OCI-LY1 (cell line): ENCODE measurements at regions not wholly inside any gene's neighbourhood (a gene's known extent, or its start where the extent isn't known, plus 50 kb on each side); places are given as distances from the start of the nearest gene placed in this dataset.

ENCODE experiments used
- H2AFZ ChIP-seq: fragments of 200-600 bp; sonication (generic), shearing (Covaris generic); 2 replicates; pipeline ENCODE4 v1.6.0; 2014; ENCODE audit warnings: antibody characterized with exemption, mild to moderate bottlenecking, low read length
- H3F3A ChIP-seq: fragments of 200-600 bp; sonication (generic), shearing (Covaris generic); 2 replicates; pipeline ENCODE4 v1.6.0; 2014; ENCODE audit warnings: mild to moderate bottlenecking, antibody characterized with exemption, low read length, moderate library complexity; ENCODE audit not compliant: insufficient read depth
- H3K27ac ChIP-seq: fragments of 200-600 bp; sonication (generic); 2 replicates; pipeline ENCODE4 v1.5.1; 2014; ENCODE audit warnings: low read length, mixed run types, mild to moderate bottlenecking, low read depth; ENCODE audit not compliant: poor library complexity, severe bottlenecking
- H3K27me3 ChIP-seq: fragments of 200-600 bp; sonication (generic); 2 replicates; pipeline ENCODE4 v1.6.0; 2014; ENCODE audit warnings: antibody characterized with exemption, mild to moderate bottlenecking, low read length, moderate library complexity; ENCODE audit not compliant: insufficient read depth
- H3K36me3 ChIP-seq: fragments of 200-600 bp; sonication (generic); 2 replicates; pipeline ENCODE4 v1.6.1; 2014; ENCODE audit warnings: mild to moderate bottlenecking, antibody characterized with exemption, low read length, moderate library complexity, mixed read lengths; ENCODE audit not compliant: insufficient read depth
- H3K4me1 ChIP-seq: fragments of 200-600 bp; sonication (generic); 2 replicates; pipeline ENCODE4 v1.5.1; 2014; ENCODE audit warnings: mild to moderate bottlenecking, low read length, moderate library complexity; ENCODE audit not compliant: insufficient read depth, severe bottlenecking
- H3K4me2 ChIP-seq: fragments of 200-600 bp; sonication (generic), shearing (Covaris generic); 2 replicates; pipeline ENCODE4 v1.6.1; 2014; ENCODE audit warnings: low read length
- H3K4me3 ChIP-seq: fragments of 200-600 bp; sonication (generic); 2 replicates; pipeline ENCODE4 v1.5.1; 2014; ENCODE audit warnings: low read length, low read depth, mild to moderate bottlenecking, mixed read lengths; ENCODE audit not compliant: poor library complexity, severe bottlenecking
- H3K79me2 ChIP-seq: fragments of 200-600 bp; shearing (Covaris generic); 2 replicates; pipeline ENCODE4 v1.6.1; 2016; ENCODE audit warnings: mixed run types, low read length, mixed read lengths; ENCODE audit not compliant: insufficient read depth
- H3K9ac ChIP-seq: fragments of 200-600 bp; sonication (generic), shearing (Covaris generic); 2 replicates; pipeline ENCODE4 v1.6.1; 2014; ENCODE audit warnings: mild to moderate bottlenecking, low read length, mixed read lengths
- H3K9me2 ChIP-seq: fragments of 200-600 bp; sonication (generic), shearing (Covaris generic); 2 replicates; pipeline ENCODE4 v1.6.1; 2014; ENCODE audit warnings: low read depth, mild to moderate bottlenecking, low read length, mixed read lengths
- H3K9me3 ChIP-seq: fragments of 200-600 bp; shearing (Covaris generic); 2 replicates; pipeline ENCODE4 v1.6.1; 2014; ENCODE audit warnings: low read length, mixed read lengths
- H4K20me1 ChIP-seq: fragments of 200-600 bp; sonication (generic), shearing (Covaris generic); 2 replicates; pipeline ENCODE4 v1.6.0; 2016; ENCODE audit warnings: mild to moderate bottlenecking, low read length; ENCODE audit not compliant: insufficient read depth
- CTCF ChIP-seq: fragments of 200-600 bp; sonication (generic), shearing (Covaris generic); IDR thresholded peaks from 2 replicates; pipeline ENCODE4 v1.5.1; 2017; ENCODE audit warnings: mild to moderate bottlenecking, antibody characterized with exemption, low read length, moderate library complexity, mixed read lengths
- EZH2 ChIP-seq: fragments of 200-600 bp; sonication (generic), shearing (Covaris generic); IDR thresholded peaks from 2 replicates; pipeline ENCODE4 v1.8.0; 2017; ENCODE audit warnings: borderline replicate concordance, mixed run types, mild to moderate bottlenecking, antibody characterized with exemption, low read length, moderate library complexity, mixed read lengths

DNA sequence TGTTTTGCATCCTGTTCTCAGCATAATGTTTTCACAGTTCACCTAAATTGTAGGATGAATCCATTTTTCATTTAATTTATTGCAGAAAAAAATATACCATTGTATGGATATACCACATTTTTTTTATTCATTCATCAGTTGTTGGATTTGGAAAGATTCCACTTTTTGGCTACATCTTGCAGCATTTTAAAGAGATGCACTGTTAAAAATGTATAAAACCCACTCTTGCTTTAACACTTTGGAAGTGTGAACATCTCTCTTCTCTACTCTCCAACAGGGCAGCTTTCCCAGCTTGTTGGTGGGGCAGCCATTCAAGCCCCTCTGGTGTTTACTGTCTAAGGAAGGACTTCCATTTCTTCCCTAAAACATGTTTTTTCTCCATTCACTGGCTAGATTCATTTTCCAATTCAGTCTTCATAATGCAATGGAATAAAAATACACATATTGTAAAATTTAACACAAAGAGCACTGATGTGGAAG is 104.4 kb upstream of the CBLN2 start:
- H4K20me1 ChIP-seq = no peaks in the 10 kb centered on the region
- no peaks in the 10 kb centered on the region for H3K36me3 ChIP-seq
- H3K27me3 ChIP-seq = no peaks in the 10 kb centered on the region
- H3K4me2 ChIP-seq = no peak overlapping the region
- no peaks in the 10 kb centered on the region for H3K9me3 ChIP-seq
- no peaks in the 10 kb centered on the region for H3K9me2 ChIP-seq
- H3K4me1 ChIP-seq = no peaks in the 10 kb centered on the region
- no peak overlapping the region for H2AFZ ChIP-seq
- TF ChIP-seq EZH2 (no peak), CTCF (no peak)
- H3F3A ChIP-seq = no peaks in the 10 kb centered on the region
- H3K9ac ChIP-seq = no peak overlapping the region
- no peak overlapping the region for H3K4me3 ChIP-seq
- no peak overlapping the region for H3K27ac ChIP-seq
- no peaks in the 10 kb centered on the region for H3K79me2 ChIP-seq

GRCh38 chr18:72648079-72648478 is 103.9 kb upstream of the CBLN2 start:
- Histone ChIP-seq H3K27ac (no peak overlapping the region), H3K9me3 (no peaks in the 10 kb centered on the region)

DNA sequence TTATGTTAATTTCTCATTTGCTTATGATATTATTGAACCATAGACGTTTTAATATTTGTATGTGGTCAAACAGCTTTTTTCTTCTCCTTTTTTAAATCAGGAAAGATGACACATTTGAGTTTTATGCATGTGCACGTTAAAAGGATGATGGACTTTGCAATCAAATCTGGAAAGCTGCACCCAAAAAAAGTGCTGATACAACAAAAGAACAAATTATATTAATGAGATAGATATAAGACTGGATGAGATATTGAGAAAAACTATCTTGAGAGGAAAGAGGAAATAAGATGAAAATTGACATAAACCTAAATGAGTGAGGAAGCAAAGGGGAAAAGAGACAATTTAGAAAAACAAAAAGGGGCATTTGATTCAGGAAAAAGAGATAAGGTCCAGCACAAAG is 96.4 kb upstream of the CBLN2 start:
- H3F3A ChIP-seq = no peaks in the 10 kb centered on the region
- no peak overlapping the region for H2AFZ ChIP-seq
- H3K4me2 ChIP-seq = no peak overlapping the region
- H4K20me1 ChIP-seq = no peaks in the 10 kb centered on the region
- no peaks in the 10 kb centered on the region for H3K4me1 ChIP-seq
- H3K9me3 ChIP-seq = no peaks in the 10 kb centered on the region
- no peak for TF ChIP-seq CTCF
- no peak for TF ChIP-seq EZH2
- no peak overlapping the region for H3K27ac ChIP-seq
- no peaks in the 10 kb centered on the region for H3K27me3 ChIP-seq
- H3K4me3 ChIP-seq = no peak overlapping the region
- no peak overlapping the region for H3K9ac ChIP-seq
- H3K9me2 ChIP-seq = no peaks in the 10 kb centered on the region
- no peaks in the 10 kb centered on the region for H3K79me2 ChIP-seq
- H3K36me3 ChIP-seq = no peaks in the 10 kb centered on the region

More at GRCh38 chr18:72648079-72648478, 103.9 kb upstream of the CBLN2 start:
- Histone ChIP-seq H3K4me3 (no peak overlapping the region), H3K4me2 (no peak overlapping the region), H3K79me2 (no peaks in the 10 kb centered on the region), H3K9ac (no peak overlapping the region), H3F3A (no peaks in the 10 kb centered on the region), H3K4me1 (no peaks in the 10 kb centered on the region), H3K27me3 (no peaks in the 10 kb centered on the region), H2AFZ (no peak overlapping the region), H3K9me2 (no peaks in the 10 kb centered on the region), H4K20me1 (no peaks in the 10 kb centered on the region), H3K36me3 (no peaks in the 10 kb centered on the region)
- TF ChIP-seq EZH2 (no peak), CTCF (no peak)
